Esophagus muscularis mucosa (tissue), 4 donors: ENCODE measurements at regions not wholly inside any gene's neighbourhood (a gene's known extent, or its start where the extent isn't known, plus 50 kb on each side); places are given as distances from the start of the nearest gene placed in this dataset.

Source experiments
- DNase-seq: peaks from one replicate; pipeline ENCODE4 v3.0.0-alpha.2; 2017; ENCODE audit errors: extremely low spot score
- H3K27ac ChIP-seq, 4 donors: fragments of 200-600 bp; sonication (generic); replicated peaks in 1 of 4; 1 replicate in 3 of 4; 2 replicates in 1 of 4; pipeline ENCODE4 v1.5.1; 2016 to 2019; ENCODE audit warnings: mild to moderate bottlenecking in 1 of 4
- H3K27me3 ChIP-seq, 4 donors: fragments of 200-600 bp; sonication (generic); one replicate each; pipeline versions ENCODE4 v1.5.1 to v1.6.0; 2016 to 2019
- H3K36me3 ChIP-seq, 4 donors: fragments of 200-600 bp; sonication (generic); one replicate each; pipeline ENCODE4 v1.5.1; 2016 to 2019
- H3K4me1 ChIP-seq, 4 donors: fragments of 200-600 bp; sonication (generic); one replicate each; pipeline ENCODE4 v1.5.1; 2016 to 2019
- H3K4me3 ChIP-seq, 4 donors: fragments of 200-600 bp; sonication (generic); 1 replicate in 2 of 4; 2 replicates in 2 of 4; pipeline ENCODE4 v1.5.1; 2016 to 2019; ENCODE audit warnings: mild to moderate bottlenecking in 4 of 4, moderate library complexity in 1 of 4
- H3K9me3 ChIP-seq, 4 donors: fragments of 200-600 bp; sonication (generic); 1 replicate in 3 of 4; 2 replicates in 1 of 4; pipeline ENCODE4 v1.5.1; 2016 to 2019
- CTCF ChIP-seq, 3 experiments: fragments of 200-600 bp in 2 of 3; fragments of 450-650 bp in 1 of 3; sonication (generic) in 2 of 3; IDR thresholded peaks; one replicate each; pipeline ENCODE4 v1.5.1; 2017 to 2019; ENCODE audit warnings: antibody characterized with exemption in 3 of 3, mild to moderate bottlenecking in 2 of 3, moderate library complexity in 1 of 3
- EP300 ChIP-seq: sonication (generic); formaldehyde crosslinking; IDR thresholded peaks from one replicate; pipeline ENCODE4 v1.6.1; 2017; ENCODE audit warnings: antibody characterized with exemption
- POLR2A ChIP-seq: fragments of 450-650 bp; IDR thresholded peaks from one replicate; pipeline ENCODE4 v1.6.1; 2017; ENCODE audit warnings: antibody characterized with exemption, moderate library complexity, mild to moderate bottlenecking, low read depth
- POLR2AphosphoS5 ChIP-seq, 2 donors: sonication (generic); formaldehyde crosslinking; IDR thresholded peaks; one replicate each; pipeline ENCODE4 v1.6.1; 2017; ENCODE audit warnings: antibody characterized with exemption in 2 of 2
- WGBS: methylation state at CpG from one replicate; pipeline ENCODE4 v1.1.5; 2018; 5-methylcytosine and 5-hydroxymethylcytosine counted together
- intact Hi-C: fragments of 100-400 bp; cut with DNase I; formaldehyde crosslinking; loops from one replicate; pipeline ENCODE4 v1.15.1; 2023

GRCh38 chr2:59538398-59538911 lies 1015.0 kb downstream of the BCL11A start:
- Histone ChIP-seq H3K9me3 (no peaks in the 10 kb centered on the region), H3K36me3 (no peaks in the 10 kb centered on the region), H3K4me3 (no peak overlapping the region), H3K27me3 (no peaks in the 10 kb centered on the region), H3K4me1 (no peaks in the 10 kb centered on the region), H3K27ac (no peak overlapping the region)
- DNase-seq, result no peak
- intact Hi-C loops, result no loop called here
- no peak for TF ChIP-seq POLR2A
- no peak for TF ChIP-seq POLR2AphosphoS5 (IDR thresholded peaks at IDR 0.05)
- TF ChIP-seq EP300, result no peak
- TF ChIP-seq CTCF (IDR thresholded peaks at IDR 0.05), result no peak
- WGBS, result 31% methylated on average over 2 of the region's 2 CpGs

- TF ChIP-seq EP300, result no peak
- TF ChIP-seq CTCF (IDR thresholded peaks at IDR 0.05), result no peak
- no peak for TF ChIP-seq POLR2A
- TF ChIP-seq POLR2AphosphoS5 (IDR thresholded peaks at IDR 0.05), result no peak
- no peak for DNase-seq
- peaks cover 0 to 5% (median 0%) of the 10 kb centered on the region in 4 donors for H3K4me1 ChIP-seq
- no peaks in the 10 kb centered on the region for H3K36me3 ChIP-seq
- no peak overlapping the region for H3K4me3 ChIP-seq
- intact Hi-C loops, result no loop called here
- 93% methylated on average over 3 of the region's 3 CpGs for WGBS
- no peaks in the 10 kb centered on the region for H3K9me3 ChIP-seq
- H3K27ac ChIP-seq, result no peak overlapping the region
- H3K27me3 ChIP-seq, result no peaks in the 10 kb centered on the region
Measured at GRCh38 chr2:59532808-59533207, 1020.6 kb downstream of the BCL11A start.

GRCh38 chr2:59530258-59530657 lies 1023.2 kb downstream of the BCL11A start:
- intact Hi-C loops, result no loop called here
- no peaks in the 10 kb centered on the region for H3K36me3 ChIP-seq
- no peak overlapping the region for H3K27ac ChIP-seq
- no peak for DNase-seq
- TF ChIP-seq POLR2AphosphoS5 (IDR thresholded peaks at IDR 0.05) (no peak), CTCF (IDR thresholded peaks at IDR 0.05) (no peak), POLR2A (no peak), EP300 (no peak)
- no peaks in the 10 kb centered on the region for H3K27me3 ChIP-seq
- no peak overlapping the region for H3K4me3 ChIP-seq
- no peaks in the 10 kb centered on the region for H3K9me3 ChIP-seq
- peaks cover 0 to 5% (median 0%) of the 10 kb centered on the region in 4 donors for H3K4me1 ChIP-seq
- 72% methylated on average over 1 of the region's 1 CpG for WGBS

GRCh38 chr2:59529726-59530125 lies 1023.7 kb downstream of the BCL11A start:
- Histone ChIP-seq H3K4me1 (peaks cover 0 to 5% (median 0%) of the 10 kb centered on the region in 4 donors), H3K27me3 (no peaks in the 10 kb centered on the region), H3K4me3 (no peak overlapping the region), H3K36me3 (no peaks in the 10 kb centered on the region), H3K27ac (no peak overlapping the region), H3K9me3 (no peaks in the 10 kb centered on the region)
- TF ChIP-seq EP300 (no peak), POLR2A (no peak), POLR2AphosphoS5 (IDR thresholded peaks at IDR 0.05) (no peak), CTCF (IDR thresholded peaks at IDR 0.05) (no peak)
- no peak for DNase-seq
- WGBS, result 28% methylated on average over 7 of the region's 7 CpGs
- intact Hi-C loops, result no loop called here

GRCh38 chr2:59528525-59528924 lies 1024.9 kb downstream of the BCL11A start:
- H3K4me3 ChIP-seq, result no peak overlapping the region
- no peak for TF ChIP-seq EP300
- no peak for TF ChIP-seq POLR2AphosphoS5 (IDR thresholded peaks at IDR 0.05)
- TF ChIP-seq CTCF (IDR thresholded peaks at IDR 0.05), result no peak
- no peak for TF ChIP-seq POLR2A
- no peaks in the 10 kb centered on the region for H3K36me3 ChIP-seq
- DNase-seq, result no peak
- intact Hi-C loops, result no loop called here
- no peaks in the 10 kb centered on the region for H3K9me3 ChIP-seq
- WGBS, result 47% methylated on average over 4 of the region's 4 CpGs
- H3K27ac ChIP-seq, result no peak overlapping the region
- H3K4me1 ChIP-seq, result peaks cover 0 to 5% (median 0%) of the 10 kb centered on the region in 4 donors
- no peaks in the 10 kb centered on the region for H3K27me3 ChIP-seq
